Superior temporal gyrus (tissue), 1 donor: ENCODE measurements at regions not wholly inside any gene's neighbourhood (a gene's known extent, or its start where the extent isn't known, plus 50 kb on each side); places are given as distances from the start of the nearest gene placed in this dataset.
A peak's percentile ranks its signal among the peaks of the same experiment; 100 is the strongest.

Experiments used
- DNase-seq: peaks from one replicate; pipeline ENCODE4 v3.0.0-alpha.2; 2016; ENCODE audit errors: extremely low spot score

GRCh38 chr10:10096898-10097297 is 920.8 kb upstream of the CELF2 start:
- DNase-seq, result no peak

- DNase-seq, result no peak
These were observed 916.6 kb upstream of the CELF2 start for GRCh38 chr10:10101106-10101505.

- DNase-seq, result no peak
These were observed 906.7 kb upstream of the CELF2 start for GRCh38 chr10:10110844-10111490.

GRCh38 chr10:10118131-10118530 is 899.5 kb upstream of the CELF2 start:
- no peak for DNase-seq

- DNase-seq, result no peak
These were observed 897.0 kb upstream of the CELF2 start for GRCh38 chr10:10120671-10121070.

- DNase-seq, result no peak
These were observed 892.0 kb upstream of the CELF2 start for GRCh38 chr10:10125676-10126075.

- no peak for DNase-seq
These were observed 891.5 kb upstream of the CELF2 start for GRCh38 chr10:10126218-10126617.

GRCh38 chr10:10128387-10128786 is 889.3 kb upstream of the CELF2 start:
- no peak for DNase-seq

- DNase-seq, result no peak
These were observed 887.0 kb upstream of the CELF2 start for GRCh38 chr10:10130686-10131085.

GRCh38 chr10:10132009-10132408 is 885.7 kb upstream of the CELF2 start:
- peak; percentile 44 for DNase-seq

GRCh38 chr10:10133281-10133680 is 884.4 kb upstream of the CELF2 start:
- DNase-seq, result no peak

GRCh38 chr10:10138685-10139084 is 879.0 kb upstream of the CELF2 start:
- DNase-seq, result no peak

GRCh38 chr10:10141782-10142382 is 875.8 kb upstream of the CELF2 start:
- no peak for DNase-seq

- DNase-seq, result no peak
These were observed 871.1 kb upstream of the CELF2 start for GRCh38 chr10:10146604-10147003.

- DNase-seq, result no peak
These were observed 867.8 kb upstream of the CELF2 start for GRCh38 chr10:10149899-10150298.

GRCh38 chr10:10156917-10157600 is 860.6 kb upstream of the CELF2 start:
- no peak for DNase-seq

GRCh38 chr10:10160821-10161312 is 856.8 kb upstream of the CELF2 start:
- DNase-seq, result no peak

GRCh38 chr10:10164848-10165247 is 852.8 kb upstream of the CELF2 start:
- no peak for DNase-seq

GRCh38 chr10:10165415-10165814 is 852.3 kb upstream of the CELF2 start:
- no peak for DNase-seq

GRCh38 chr10:10178476-10178875 is 839.2 kb upstream of the CELF2 start:
- no peak for DNase-seq

GRCh38 chr10:10193848-10194247 is 823.8 kb upstream of the CELF2 start:
- DNase-seq, result no peak

- DNase-seq, result no peak
These were observed 821.0 kb upstream of the CELF2 start for GRCh38 chr10:10196701-10197100.

- no peak for DNase-seq
These were observed 820.2 kb upstream of the CELF2 start for GRCh38 chr10:10197423-10197822.
